T-helper 2 cell treated with Interferon-gamma antibody and Interleukin-4, amounts not matched to agents 5 μg/mL and 100 μg/mL, for 36 hours (primary cell): ENCODE measurements at regions not wholly inside any gene's neighbourhood (a gene's known extent, or its start where the extent isn't known, plus 50 kb on each side); places are given as distances from the start of the nearest gene placed in this dataset.
"Not testable (repeated sequence)": the region's sequence is repeated elsewhere in the genome, so short reads cannot be mapped to it uniquely, and the experiment has no call there.

Experiments used
- DNase-seq: peaks from one replicate; pipeline ENCODE4 v3.0.0; 2021; ENCODE audit warnings: low spot score
- H3K27ac Mint-ChIP-seq: one replicate; pipeline ENCODE4 v1.8.0; 2021; ENCODE audit warnings: mild to moderate bottlenecking, mixed read lengths
- H3K27me3 Mint-ChIP-seq: one replicate; pipeline ENCODE4 v1.8.0; 2021; ENCODE audit warnings: low read depth, mixed read lengths
- H3K36me3 Mint-ChIP-seq: one replicate; pipeline ENCODE4 v1.8.0; 2021; ENCODE audit warnings: low read depth, mixed read lengths
- H3K4me1 Mint-ChIP-seq: one replicate; pipeline ENCODE4 v1.8.0; 2021; ENCODE audit warnings: low read depth, mixed read lengths
- H3K4me3 Mint-ChIP-seq: one replicate; pipeline ENCODE4 v1.8.0; 2022; ENCODE audit warnings: mild to moderate bottlenecking, moderate library complexity, mixed read lengths
- H3K9me3 Mint-ChIP-seq: one replicate; pipeline ENCODE4 v1.8.0; 2021; ENCODE audit warnings: mixed read lengths

- H3K9me3 Mint-ChIP-seq, result no peaks in the 10 kb centered on the region
- DNase-seq, result no peak
- H3K4me1 Mint-ChIP-seq, result no peaks in the 10 kb centered on the region
- H3K27ac Mint-ChIP-seq, result no peak overlapping the region
- H3K36me3 Mint-ChIP-seq, result no peaks in the 10 kb centered on the region
- no peaks in the 10 kb centered on the region for H3K27me3 Mint-ChIP-seq
- H3K4me3 Mint-ChIP-seq, result no peak overlapping the region
Observed at GRCh38 chr5:156051972-156052371, 275.0 kb upstream of the SGCD start.

- Mint-ChIP-seq H3K9me3 (no peaks in the 10 kb centered on the region), H3K4me1 (no peaks in the 10 kb centered on the region), H3K4me3 (no peak overlapping the region), H3K27me3 (no peaks in the 10 kb centered on the region), H3K27ac (no peak overlapping the region), H3K36me3 (no peaks in the 10 kb centered on the region)
- DNase-seq, result no peak
Observed at GRCh38 chr5:156052656-156053055, 274.3 kb upstream of the SGCD start.

DNA sequence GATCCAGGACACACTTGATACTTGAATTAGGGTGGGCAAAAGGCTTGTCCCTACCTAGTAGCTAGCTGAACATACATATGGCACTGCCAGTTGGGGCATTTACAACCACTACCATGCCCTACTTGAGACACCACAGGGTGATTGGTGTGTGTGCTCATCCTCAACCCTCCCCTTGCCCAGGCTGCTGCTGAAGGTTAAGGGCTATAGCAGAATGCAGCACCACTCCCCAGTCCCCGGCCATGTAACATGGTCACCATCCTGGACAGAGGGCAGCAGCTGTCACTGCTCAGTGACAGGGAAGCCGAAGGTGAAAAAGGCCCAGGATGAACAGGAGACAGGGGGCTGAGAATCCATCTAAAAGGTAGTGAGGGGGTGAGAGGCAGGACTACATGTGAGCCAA lies 273.9 kb upstream of the SGCD start:
- H3K4me1 Mint-ChIP-seq, result no peaks in the 10 kb centered on the region
- DNase-seq, result no peak
- no peak overlapping the region for H3K27ac Mint-ChIP-seq
- no peaks in the 10 kb centered on the region for H3K9me3 Mint-ChIP-seq
- no peaks in the 10 kb centered on the region for H3K27me3 Mint-ChIP-seq
- H3K36me3 Mint-ChIP-seq, result no peaks in the 10 kb centered on the region
- no peak overlapping the region for H3K4me3 Mint-ChIP-seq

DNA sequence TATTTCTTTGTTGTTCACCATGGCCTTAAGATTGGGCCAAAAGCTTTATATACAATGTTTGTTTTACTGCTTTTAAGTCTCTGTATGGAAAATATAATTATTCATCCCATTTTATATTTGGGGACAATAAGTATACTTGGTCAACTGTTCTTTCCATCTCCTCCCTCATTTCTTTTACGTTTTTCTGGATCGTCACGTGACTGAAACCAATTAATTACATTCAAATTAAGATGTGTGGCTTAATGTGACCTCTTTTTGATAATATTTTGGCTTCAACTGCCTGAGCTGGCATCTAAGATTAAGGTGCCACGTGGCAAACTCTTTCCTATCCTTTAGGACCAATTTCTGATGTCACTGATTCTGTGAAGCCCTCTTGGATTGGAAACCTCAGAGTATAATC lies 250.1 kb upstream of the SGCD start:
- H3K36me3 Mint-ChIP-seq, result no peaks in the 10 kb centered on the region
- no peaks in the 10 kb centered on the region for H3K4me1 Mint-ChIP-seq
- no peak for DNase-seq
- no peaks in the 10 kb centered on the region for H3K27me3 Mint-ChIP-seq
- H3K27ac Mint-ChIP-seq, result no peak overlapping the region
- peaks cover 7% of the 10 kb centered on the region for H3K9me3 Mint-ChIP-seq
- no peak overlapping the region for H3K4me3 Mint-ChIP-seq

DNA sequence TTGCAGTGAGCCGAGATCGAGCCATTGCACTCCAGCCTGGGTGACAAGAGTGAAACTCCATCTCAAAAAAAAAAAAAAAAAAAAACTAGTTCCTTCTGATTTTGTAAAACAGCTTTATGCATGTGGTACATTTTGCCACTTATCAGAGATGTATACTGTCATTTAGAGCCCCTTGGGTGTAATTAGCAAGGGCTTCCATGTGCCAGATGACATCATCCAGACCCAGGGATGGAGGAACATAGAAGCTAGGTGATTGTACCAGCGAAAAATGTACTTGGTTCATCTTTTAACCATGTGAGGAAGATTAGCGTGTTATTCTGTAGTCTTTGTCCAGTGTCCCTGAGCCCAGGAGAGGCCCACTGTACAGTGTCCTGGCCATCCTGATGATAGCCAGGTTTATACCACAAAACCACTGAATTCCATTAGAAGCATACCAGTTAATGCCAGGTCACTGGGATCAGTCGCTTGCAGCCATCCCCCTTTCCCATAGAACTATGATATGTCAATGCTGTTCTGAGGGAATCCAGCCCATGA lies 239.3 kb upstream of the SGCD start:
- H3K4me1 Mint-ChIP-seq, result no peaks in the 10 kb centered on the region
- no peaks in the 10 kb centered on the region for H3K36me3 Mint-ChIP-seq
- no peaks in the 10 kb centered on the region for H3K27me3 Mint-ChIP-seq
- no peak for DNase-seq
- H3K4me3 Mint-ChIP-seq, result no peak overlapping the region
- H3K27ac Mint-ChIP-seq, result no peak overlapping the region
- peaks cover 8% of the 10 kb centered on the region for H3K9me3 Mint-ChIP-seq

DNA sequence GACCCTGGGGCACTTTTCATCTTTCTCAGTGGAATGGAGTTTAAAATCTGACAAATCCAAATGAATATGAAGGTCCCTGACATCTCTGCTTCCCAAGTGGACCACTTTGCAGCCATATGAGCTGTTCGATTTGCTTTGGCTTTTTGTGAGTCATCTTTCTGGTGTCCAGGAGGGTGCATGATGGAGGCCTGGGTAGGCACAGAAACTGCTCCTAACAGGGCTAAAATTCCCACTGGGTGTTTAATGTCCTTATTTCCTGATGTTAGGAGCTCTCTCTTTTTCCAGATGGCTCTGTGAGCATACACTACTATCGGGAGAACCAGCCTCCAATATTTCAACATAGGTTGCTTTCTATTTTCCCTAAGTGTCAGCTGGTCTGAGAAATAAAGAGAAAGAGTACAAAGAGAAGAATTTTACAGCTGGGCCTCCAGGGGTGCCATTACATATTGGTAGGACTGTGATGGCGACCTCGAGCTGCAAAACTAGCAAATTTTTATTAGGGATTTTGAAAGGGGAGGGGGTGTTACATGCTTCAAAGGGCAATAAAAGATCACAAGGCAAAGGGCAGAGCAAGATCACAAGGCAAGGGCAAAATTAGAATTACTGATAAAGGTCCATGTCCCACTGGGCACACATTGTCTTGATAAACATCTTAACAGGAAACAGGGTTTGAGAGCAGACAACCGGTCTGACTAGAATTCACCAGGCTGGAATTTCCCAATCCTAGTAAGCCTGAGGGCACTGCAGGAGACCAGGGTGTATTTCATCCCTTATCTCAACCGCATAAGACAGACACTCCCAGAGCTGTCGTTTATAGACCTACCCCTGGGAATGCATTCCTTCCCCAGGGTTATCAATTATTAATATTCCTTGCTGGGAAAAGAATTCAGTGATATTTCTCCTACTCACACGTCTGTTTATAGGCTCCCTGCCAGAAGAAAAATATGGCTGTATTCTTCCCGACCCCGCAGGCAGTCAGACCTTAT lies 236.7 kb upstream of the SGCD start:
- not testable (repeated sequence) for H3K36me3 Mint-ChIP-seq, H3K4me3 Mint-ChIP-seq

DNA sequence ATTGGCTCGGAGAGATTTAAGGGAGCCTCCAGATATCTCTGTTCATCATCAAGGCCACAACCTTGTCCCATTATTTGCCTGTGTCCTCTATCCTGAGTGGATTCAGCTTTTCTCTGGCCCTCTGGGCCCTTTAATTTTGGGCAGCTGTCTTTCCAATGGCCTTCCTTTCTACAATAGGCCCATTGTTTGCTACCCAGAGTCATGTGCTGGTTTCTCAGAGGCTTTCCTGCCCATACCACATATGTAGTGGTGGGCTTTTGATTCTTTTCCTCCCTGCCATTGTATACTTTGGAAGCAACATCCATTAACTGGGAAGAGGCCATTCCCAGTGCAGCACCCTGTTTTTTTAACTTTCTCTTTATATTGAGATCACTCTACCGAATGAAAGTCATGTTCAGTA lies 233.9 kb upstream of the SGCD start:
- Mint-ChIP-seq H3K4me1 (no peaks in the 10 kb centered on the region), H3K4me3 (no peak overlapping the region), H3K9me3 (peaks cover 8% of the 10 kb centered on the region), H3K27me3 (no peaks in the 10 kb centered on the region), H3K36me3 (no peaks in the 10 kb centered on the region), H3K27ac (no peak overlapping the region)
- DNase-seq, result no peak

More for the DNA sequence above, 236.7 kb upstream of the SGCD start:
- not testable (repeated sequence) for DNase-seq, H3K27me3 Mint-ChIP-seq, H3K27ac Mint-ChIP-seq, H3K4me1 Mint-ChIP-seq, H3K9me3 Mint-ChIP-seq

DNA sequence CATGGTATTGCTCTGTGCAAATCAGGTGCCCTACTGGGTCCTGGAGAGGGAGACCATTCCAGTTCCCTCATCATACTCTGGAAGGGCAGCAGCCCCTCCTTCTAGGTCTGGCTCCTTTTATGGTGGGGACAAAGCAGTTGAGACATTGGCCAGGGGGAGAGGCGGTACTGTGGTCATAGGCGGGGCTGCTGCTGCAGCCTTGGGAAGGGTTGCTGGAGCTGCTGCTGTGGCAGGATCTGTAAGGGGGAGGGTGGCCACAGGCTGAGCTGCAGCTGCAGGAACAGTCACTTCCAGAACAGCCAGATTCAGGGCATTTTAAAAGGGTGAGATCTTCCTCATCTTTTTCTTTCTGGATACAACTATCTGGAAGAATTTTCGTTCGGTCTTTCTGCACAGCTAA lies 233.0 kb upstream of the SGCD start:
- H3K4me3 Mint-ChIP-seq, result no peak overlapping the region
- H3K27me3 Mint-ChIP-seq, result no peaks in the 10 kb centered on the region
- H3K27ac Mint-ChIP-seq, result no peak overlapping the region
- no peak for DNase-seq
- no peaks in the 10 kb centered on the region for H3K36me3 Mint-ChIP-seq
- peaks cover 8% of the 10 kb centered on the region for H3K9me3 Mint-ChIP-seq
- no peaks in the 10 kb centered on the region for H3K4me1 Mint-ChIP-seq

GRCh38 chr5:156095709-156096241 lies 231.2 kb upstream of the SGCD start:
- H3K4me3 Mint-ChIP-seq, result no peak overlapping the region
- H3K27ac Mint-ChIP-seq, result no peak overlapping the region
- H3K27me3 Mint-ChIP-seq, result no peaks in the 10 kb centered on the region
- H3K4me1 Mint-ChIP-seq, result no peaks in the 10 kb centered on the region
- no peaks in the 10 kb centered on the region for H3K36me3 Mint-ChIP-seq
- H3K9me3 Mint-ChIP-seq, result no peaks in the 10 kb centered on the region
- no peak for DNase-seq

DNA sequence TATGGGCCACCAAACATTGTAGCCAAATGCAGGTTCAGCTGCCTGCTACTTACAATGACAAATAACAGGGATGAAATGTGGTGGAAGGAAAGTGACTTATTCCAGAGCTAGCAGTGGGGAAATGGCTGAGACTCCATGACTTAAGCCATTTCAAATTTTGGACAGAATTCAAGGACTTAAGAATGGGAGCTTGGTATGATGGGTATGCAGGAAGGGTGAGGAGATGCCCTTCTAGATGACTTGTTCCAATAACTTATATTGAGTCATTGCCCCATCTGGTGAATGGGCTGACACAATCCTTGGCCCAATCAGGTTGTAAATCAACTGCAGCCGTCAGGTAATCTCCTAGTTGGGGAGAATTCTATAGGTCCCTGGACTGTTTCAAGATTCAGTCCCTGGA lies 230.7 kb upstream of the SGCD start:
- Mint-ChIP-seq H3K9me3 (no peaks in the 10 kb centered on the region), H3K4me1 (no peaks in the 10 kb centered on the region), H3K27ac (no peak overlapping the region), H3K27me3 (no peaks in the 10 kb centered on the region), H3K36me3 (no peaks in the 10 kb centered on the region), H3K4me3 (no peak overlapping the region)
- no peak for DNase-seq

- DNase-seq, result no peak
- Mint-ChIP-seq H3K27ac (no peak overlapping the region), H3K27me3 (no peaks in the 10 kb centered on the region), H3K9me3 (no peaks in the 10 kb centered on the region), H3K4me1 (no peaks in the 10 kb centered on the region), H3K4me3 (no peak overlapping the region), H3K36me3 (no peaks in the 10 kb centered on the region)
Observed at GRCh38 chr5:156103155-156103885, 223.6 kb upstream of the SGCD start.

DNA sequence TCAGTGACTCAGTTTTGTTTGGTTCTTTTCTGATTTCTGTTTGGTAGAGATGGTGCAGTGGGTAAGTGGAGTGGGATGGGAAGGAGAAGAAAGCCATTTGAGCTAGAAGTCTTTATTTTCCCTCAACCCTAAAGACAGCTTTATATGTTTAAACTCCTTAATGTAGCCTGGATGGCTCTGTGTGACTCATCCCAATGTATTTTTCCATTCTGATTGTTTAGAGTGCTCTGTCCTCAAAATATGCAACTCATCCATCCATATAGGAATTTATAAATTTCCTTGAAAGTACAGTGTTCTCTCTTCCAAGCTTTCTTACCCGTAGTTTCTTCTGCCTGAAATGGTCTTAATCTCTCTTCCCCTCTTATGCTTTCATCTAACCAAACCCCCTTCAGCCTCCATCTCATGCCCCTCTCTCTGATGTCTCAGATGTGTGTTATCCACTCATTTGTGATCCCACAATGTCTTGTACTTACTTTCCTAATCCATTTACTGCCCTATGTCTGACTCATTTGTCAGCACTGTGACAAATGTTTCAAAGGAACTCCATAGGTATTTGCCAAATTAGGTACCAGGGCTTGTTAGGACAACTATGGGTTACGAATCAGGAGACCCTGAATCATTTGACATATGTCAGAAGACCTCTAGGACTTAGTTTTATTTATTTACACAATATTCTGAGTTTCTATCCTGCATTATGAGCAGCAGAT lies 217.5 kb upstream of the SGCD start:
- DNase-seq, result no peak
- Mint-ChIP-seq H3K9me3 (no peaks in the 10 kb centered on the region), H3K36me3 (no peaks in the 10 kb centered on the region), H3K27ac (no peak overlapping the region), H3K27me3 (no peaks in the 10 kb centered on the region), H3K4me3 (no peak overlapping the region), H3K4me1 (no peaks in the 10 kb centered on the region)

GRCh38 chr5:156119692-156120091 lies 207.3 kb upstream of the SGCD start:
- DNase-seq, result no peak
- no peak overlapping the region for H3K27ac Mint-ChIP-seq
- H3K4me3 Mint-ChIP-seq, result no peak overlapping the region
- no peaks in the 10 kb centered on the region for H3K9me3 Mint-ChIP-seq
- H3K36me3 Mint-ChIP-seq, result no peaks in the 10 kb centered on the region
- H3K4me1 Mint-ChIP-seq, result no peaks in the 10 kb centered on the region
- H3K27me3 Mint-ChIP-seq, result no peaks in the 10 kb centered on the region
